ENCODE measurements at regions not wholly inside any gene's neighbourhood (a gene's known extent, or its start where the extent isn't known, plus 50 kb on each side); places are given as distances from the start of the nearest gene placed in this dataset.

DNA sequence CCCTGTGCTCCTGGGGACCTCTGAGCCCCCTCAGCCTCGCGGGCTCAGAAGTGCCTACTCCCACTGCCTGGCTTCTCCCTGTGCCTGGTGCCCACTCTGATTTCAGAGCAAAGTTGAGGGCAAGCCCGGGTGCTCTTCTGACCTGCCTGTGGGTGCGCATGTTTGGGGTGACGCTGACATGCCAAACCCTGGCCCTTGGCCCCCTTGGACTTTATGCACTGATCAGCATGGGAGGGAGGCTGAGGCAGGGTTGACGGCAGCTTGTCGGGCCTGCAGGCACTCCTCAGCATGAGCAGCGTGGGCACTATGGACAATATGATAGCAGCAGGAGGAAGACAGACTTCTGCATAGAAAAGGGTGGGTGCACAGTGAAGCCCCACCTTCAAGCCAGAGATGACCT is 279.3 kb upstream of the KLF12 start:
- DNase-seq (ENCODE audit: low read depth, low spot score) = no peak

DNA sequence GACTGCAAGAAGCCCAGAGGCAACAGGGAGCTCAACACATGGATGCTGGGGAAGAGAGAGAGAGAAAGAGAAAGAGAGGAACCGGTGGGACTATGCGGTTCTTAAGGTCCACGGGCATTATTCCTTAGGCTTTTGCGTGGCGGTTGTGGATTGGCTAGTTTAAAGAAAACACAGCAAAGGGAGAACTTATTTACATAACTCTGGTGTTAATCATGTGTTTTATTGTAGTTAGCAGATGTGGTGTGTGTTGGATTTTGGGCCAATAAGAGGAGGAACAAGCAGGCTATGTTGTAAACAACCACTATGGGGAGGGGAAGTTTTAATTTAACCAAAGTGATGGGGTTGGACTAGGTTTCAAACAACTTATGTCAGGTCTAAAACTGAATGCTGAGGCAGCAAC is 275.3 kb upstream of the KLF12 start:
- no peak for DNase-seq (ENCODE audit: low read depth, low spot score)

GRCh38 chr13:74406420-74406819 is 272.2 kb upstream of the KLF12 start:
- no peak for DNase-seq (ENCODE audit: low read depth, low spot score)

DNA sequence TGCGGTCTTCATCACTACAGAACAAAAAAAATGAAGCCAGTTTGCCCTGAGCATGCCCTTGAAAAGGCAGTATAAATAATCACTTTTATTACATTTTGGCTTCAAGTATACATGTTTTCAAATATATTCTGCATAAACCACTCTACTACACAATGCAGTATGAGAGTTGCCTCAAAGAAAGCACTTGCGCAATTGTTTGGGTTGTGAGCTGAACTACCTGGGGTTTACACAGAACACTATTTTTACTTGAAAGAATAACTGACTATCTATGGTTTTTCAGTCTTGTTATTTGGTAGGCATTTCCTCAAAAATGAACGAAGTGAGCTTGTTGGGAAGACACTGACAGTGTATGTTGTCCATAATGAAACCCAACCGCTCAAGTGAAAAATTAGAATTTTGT is 264.4 kb upstream of the KLF12 start:
- no peak for DNase-seq (ENCODE audit: low read depth, low spot score)

- DNase-seq (ENCODE audit: low read depth, low spot score) = no peak
Observed at GRCh38 chr13:74389056-74389455, 254.9 kb upstream of the KLF12 start.

DNA sequence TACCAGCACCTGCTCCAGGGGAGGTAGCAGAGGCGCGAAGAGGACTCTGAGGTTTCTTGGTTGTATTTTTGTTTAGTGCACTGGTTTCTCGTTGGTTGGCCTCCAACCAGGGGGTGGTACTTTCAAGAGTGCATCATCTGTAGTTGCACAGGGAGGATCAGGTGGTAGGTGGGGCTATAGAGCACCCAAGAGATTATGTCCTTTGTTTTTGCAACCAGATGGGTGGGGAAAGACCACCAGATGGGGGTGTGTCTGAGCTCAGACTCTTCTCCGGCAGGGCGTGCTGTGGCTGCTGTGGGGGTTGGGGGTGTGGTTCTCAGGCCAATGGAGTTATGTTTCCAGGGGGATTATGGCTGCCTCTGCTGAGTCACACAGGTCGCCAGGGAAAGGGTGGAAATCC is 254.4 kb upstream of the KLF12 start:
- DNase-seq (ENCODE audit: low read depth, low spot score) = no peak

GRCh38 chr13:74372511-74372910 is 238.3 kb upstream of the KLF12 start:
- DNase-seq (ENCODE audit: low read depth, low spot score) = no peak

DNA sequence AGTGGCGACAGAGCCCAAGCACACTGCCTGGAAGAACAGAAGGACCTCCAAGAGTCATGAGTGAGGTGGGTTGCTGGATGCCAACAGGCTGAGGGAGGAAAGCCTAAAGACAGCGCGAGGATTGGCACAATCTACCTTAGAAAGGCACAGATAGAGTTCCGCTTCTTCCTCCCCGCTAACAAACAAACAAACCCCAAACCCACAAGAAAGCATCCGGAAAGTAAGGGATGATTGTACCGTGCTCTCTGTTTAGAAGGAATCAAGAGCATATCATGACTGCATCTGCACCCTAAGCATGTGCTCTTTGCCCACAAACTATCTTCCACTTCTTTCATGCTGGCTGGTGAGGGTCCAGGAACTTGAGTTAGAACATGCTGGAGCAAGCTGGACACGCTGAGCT is 233.0 kb upstream of the KLF12 start:
- DNase-seq (ENCODE audit: low read depth, low spot score) = no peak

DNA sequence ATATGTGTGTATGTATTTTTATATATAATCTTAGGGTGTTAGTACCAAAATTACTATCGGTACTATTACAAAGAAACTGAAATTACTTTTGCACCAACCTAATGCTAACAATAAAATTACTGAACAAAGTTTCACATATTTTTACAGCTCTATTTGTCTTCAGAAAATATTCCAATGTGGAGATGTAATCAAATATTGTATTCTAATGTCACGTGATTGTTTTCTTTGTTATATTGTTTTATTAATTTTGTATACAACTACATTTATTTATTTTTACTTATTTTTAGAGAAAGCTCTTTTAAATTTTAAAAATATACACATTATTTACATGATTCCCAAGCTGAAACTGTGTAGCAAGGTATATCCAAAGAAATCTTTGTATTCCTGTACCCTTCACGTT is 227.1 kb upstream of the KLF12 start:
- DNase-seq (ENCODE audit: low read depth, low spot score) = no peak

DNA sequence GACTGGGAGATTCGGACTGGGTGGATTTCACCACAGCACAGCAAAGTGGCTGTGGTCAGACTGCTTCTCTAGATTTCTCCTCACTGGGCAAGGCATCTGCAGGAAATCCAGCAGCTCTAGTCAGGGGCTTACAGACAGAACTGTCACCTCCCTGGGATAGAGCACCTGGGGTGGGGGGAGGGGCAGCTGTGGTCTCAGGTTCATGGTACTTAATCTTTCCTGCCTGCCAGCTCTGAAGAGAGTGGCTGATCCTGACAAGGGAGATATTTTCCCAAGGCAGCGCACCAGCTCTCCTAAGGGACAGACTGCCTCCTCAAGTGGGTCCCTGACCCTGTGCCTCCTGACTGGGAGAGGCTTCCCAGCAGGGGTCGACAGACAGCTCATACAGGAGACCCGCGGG is 212.8 kb upstream of the KLF12 start:
- DNase-seq (ENCODE audit: low read depth, low spot score) = no peak

DNA sequence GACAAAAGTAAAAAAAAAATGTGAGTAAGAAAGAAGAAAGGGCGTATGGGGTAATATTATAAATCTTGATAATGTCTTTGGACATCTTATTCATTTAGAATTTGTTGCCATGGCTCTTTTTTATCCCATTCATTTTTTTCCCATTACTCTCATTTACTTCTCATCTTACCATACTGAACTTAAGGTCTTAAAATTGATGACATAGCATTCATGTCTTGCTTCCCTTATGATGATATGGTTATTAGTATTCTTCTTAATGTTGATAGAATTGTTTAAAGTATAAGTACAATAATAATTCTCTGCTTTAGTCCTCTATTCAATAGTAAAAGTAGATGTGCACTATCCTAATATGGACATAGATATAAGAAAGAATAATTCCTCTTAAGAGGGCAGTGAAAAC is 204.1 kb upstream of the KLF12 start:
- DNase-seq (ENCODE audit: low read depth, low spot score) = no peak

- DNase-seq (ENCODE audit: low read depth, low spot score) = no peak
Observed at GRCh38 chr13:74336546-74336945, 202.3 kb upstream of the KLF12 start.

DNA sequence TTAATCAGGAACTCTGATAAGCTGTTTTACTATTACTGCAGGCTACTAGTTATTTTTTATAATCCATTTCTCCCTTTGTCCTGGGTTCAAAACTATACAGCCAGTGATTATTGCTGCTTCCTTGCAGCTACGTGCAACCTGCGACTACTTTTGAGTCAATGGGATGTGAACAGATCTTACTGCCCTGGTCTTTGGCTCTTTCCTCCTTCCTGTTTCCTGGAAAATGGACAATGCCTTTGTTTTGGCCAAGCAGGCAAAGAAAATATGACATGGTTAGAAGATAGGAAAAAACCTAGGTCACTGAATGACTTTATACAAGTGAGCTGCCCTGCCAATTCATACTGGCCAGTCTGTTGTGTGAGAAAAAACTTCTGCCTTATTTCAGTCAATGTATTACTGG is 201.2 kb upstream of the KLF12 start:
- DNase-seq (ENCODE audit: low read depth, low spot score) = no peak

GRCh38 chr13:74329962-74330361 is 195.8 kb upstream of the KLF12 start:
- no peak for DNase-seq (ENCODE audit: low read depth, low spot score)

GRCh38 chr13:74325106-74325505 is 190.9 kb upstream of the KLF12 start:
- DNase-seq (ENCODE audit: low read depth, low spot score) = no peak

DNA sequence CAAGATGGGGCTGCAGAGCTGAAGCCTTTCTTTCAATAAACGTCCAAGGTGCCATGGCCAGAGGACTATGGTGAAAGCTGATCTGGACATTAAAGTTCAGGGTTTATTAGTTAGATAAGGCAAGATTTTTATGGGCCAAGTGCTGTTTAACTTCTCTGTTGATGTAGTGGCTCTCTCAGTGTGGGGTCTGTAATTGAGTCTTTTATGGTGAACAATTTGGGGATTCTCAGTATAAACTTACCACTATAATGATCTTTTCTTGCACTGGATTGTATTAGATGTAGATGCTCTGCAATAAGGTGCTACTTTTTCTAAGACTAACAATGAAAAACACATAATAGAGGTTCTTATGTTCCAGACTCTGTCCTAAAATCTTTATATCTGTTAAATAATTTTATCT is 190.1 kb upstream of the KLF12 start:
- no peak for DNase-seq (ENCODE audit: low read depth, low spot score)

DNA sequence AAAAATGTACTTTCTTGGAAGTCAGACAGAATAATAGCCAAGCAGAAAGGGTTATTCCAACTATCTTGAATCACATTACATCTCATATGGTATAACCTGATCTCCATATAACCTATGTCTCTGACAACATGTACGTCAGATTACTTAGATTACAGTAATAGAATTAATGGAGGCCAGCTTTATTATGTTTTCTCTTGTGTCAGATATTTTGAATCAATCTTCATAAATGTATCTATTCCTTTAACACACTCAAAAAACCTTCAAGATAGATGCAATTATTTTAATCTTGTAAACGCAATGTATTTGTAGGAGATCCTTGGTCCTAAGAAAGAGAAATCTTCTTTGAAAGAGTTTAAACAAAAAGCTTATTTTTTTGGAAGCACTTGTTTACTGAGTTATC is 188.4 kb upstream of the KLF12 start:
- no peak for DNase-seq (ENCODE audit: low read depth, low spot score)

- no peak for DNase-seq (ENCODE audit: low read depth, low spot score)
Observed at GRCh38 chr13:74320282-74320681, 186.1 kb upstream of the KLF12 start.

- no peak for DNase-seq (ENCODE audit: low read depth, low spot score)
Observed at GRCh38 chr13:74316547-74316946, 182.3 kb upstream of the KLF12 start.

DNA sequence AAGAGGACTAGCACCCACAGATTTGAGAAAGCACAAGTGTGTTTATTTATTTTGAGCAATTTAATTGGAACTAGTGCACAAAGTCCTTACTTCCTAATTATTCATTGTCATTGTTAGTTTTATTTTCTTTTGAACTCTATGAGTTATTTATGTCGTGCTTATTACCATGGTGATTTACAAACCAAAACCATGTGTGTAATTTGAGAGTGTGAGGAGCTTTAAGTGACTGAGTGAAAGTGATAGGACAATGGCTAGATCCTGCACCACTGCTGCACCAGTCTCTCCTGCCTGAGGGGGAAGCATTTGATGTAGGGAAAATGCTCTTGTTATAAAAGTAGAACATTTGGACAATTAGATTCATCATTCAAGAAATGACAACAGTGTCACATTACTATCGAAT is 172.3 kb upstream of the KLF12 start:
- DNase-seq (ENCODE audit: low read depth, low spot score) = no peak

- DNase-seq (ENCODE audit: low read depth, low spot score) = no peak
Observed at GRCh38 chr13:74305876-74306275, 171.7 kb upstream of the KLF12 start.

- no peak for DNase-seq (ENCODE audit: low read depth, low spot score)
Observed at GRCh38 chr13:74301258-74301935, 167.2 kb upstream of the KLF12 start.

GRCh38 chr13:74300162-74300561 is 166.0 kb upstream of the KLF12 start:
- no peak for DNase-seq (ENCODE audit: low read depth, low spot score)

DNA sequence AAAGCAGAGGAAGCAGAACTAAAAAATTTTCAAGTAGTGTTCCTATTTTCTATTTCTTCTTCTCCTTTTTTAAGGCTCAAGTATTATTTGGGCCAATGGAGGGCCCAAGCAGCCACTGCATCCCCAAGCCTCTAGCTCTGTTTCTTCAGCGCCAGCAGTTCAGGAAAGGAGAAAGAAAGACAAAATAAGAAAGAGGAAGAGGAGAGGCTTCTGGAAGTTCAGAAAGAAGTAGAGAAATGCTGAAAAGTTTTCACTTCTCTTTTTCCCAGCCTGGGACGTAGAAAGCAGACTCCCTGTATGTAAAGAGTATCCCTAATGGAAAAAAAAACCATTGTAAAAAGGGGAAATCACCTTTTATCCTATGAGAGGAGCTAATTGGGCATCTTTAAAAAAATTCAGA is 165.5 kb upstream of the KLF12 start:
- DNase-seq (ENCODE audit: low read depth, low spot score) = no peak

Measured in activated naive CD8-positive, alpha-beta T cell treated with anti-CD3 and anti-CD28 coated beads, Interleukin-2, amount 50 U/mL, for 16 hours (primary cell).